Epithelial cell of proximal tubule (primary cell): ENCODE measurements at regions not wholly inside any gene's neighbourhood (a gene's known extent, or its start where the extent isn't known, plus 50 kb on each side); places are given as distances from the start of the nearest gene placed in this dataset.

ENCODE experiments used
- DNase-seq: peaks from one replicate; pipeline ENCODE4 v3.0.0-alpha.2; 2011; ENCODE audit warnings: low read depth
- H3K4me3 ChIP-seq: 2 replicates; pipeline ENCODE4 v1.5.1; 2011; ENCODE audit warnings: low read depth, mild to moderate bottlenecking, low read length
- TF ChIP-seq, protein P1 (sequence below): conservative IDR thresholded peaks from 2 replicates; pipeline ENCODE4 v1.5.1; 2012; ENCODE audit warnings: low read depth, mild to moderate bottlenecking, low read length

DNA sequence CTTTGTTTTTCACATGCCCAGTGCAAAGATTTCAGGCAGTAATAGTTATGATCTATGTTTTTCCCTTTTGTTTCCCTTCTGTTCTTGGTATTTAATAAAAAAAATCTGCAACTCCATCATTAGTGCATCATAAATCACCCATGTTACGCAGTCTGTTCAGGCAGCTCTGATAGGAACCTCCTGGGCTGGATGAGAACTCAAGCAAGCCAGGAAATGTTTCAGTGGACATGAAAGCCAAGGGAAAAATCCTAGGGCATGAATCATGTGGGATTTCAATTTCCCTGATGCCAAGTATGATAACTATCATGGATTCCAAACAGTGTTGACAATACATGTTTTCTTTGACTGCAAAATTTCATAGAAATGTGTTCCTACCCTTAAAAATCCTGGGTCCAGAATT lies 119.7 kb upstream of the TARS1 start:
- TF ChIP-seq, protein P1, sequence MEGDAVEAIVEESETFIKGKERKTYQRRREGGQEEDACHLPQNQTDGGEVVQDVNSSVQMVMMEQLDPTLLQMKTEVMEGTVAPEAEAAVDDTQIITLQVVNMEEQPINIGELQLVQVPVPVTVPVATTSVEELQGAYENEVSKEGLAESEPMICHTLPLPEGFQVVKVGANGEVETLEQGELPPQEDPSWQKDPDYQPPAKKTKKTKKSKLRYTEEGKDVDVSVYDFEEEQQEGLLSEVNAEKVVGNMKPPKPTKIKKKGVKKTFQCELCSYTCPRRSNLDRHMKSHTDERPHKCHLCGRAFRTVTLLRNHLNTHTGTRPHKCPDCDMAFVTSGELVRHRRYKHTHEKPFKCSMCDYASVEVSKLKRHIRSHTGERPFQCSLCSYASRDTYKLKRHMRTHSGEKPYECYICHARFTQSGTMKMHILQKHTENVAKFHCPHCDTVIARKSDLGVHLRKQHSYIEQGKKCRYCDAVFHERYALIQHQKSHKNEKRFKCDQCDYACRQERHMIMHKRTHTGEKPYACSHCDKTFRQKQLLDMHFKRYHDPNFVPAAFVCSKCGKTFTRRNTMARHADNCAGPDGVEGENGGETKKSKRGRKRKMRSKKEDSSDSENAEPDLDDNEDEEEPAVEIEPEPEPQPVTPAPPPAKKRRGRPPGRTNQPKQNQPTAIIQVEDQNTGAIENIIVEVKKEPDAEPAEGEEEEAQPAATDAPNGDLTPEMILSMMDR: no peak
- no peak for DNase-seq
- no peak overlapping the region for H3K4me3 ChIP-seq

DNA sequence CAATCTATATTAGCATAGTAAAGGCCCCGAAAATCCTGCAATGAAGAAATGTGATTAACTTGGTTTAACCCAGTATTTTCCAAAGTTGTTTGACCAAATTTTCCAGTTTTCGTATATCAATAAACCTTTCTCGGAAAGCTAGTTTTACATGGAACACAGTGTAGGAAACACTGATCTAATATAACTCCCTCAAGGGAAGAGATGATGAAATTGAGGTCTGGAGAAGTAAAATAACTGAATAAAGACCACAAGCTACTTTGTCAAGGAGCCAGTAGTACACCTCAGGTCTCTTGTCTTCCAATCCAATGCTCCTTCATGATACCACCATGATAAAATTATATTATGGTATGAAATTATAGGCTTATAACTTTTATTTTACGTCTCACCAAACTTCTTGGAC lies 118.1 kb upstream of the TARS1 start:
- H3K4me3 ChIP-seq: no peak overlapping the region
- no peak for DNase-seq
- TF ChIP-seq, protein P1: no peak

DNA sequence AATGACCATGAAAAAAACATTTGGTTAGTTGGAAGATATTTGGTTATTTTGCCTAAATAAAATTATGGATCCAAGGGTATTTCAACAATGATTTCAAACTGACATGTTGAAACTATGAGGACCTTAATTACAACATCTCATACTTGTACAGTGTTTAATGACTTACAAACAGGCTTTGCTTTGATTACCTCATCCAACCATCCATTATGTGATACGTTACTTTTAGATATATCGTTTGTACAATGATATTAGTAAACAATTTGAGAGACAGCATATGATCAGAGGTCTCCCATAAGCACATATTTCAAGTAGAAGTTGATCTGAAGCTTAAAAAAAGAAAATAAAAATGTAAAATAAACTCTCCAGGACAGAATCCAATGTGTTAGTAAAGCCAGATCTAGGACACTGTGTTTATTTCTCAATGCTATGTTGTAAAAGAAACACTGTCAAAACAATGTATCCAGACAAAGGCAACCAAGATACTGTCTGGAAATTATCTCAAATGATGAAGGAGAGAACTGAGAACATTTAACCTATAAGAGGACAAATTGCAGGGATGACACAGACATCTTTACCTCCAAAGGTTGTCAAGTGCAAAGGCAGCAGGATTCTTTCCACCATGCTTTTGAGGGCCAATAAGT lies 116.0 kb upstream of the TARS1 start:
- no peak for DNase-seq
- H3K4me3 ChIP-seq: no peak overlapping the region
- TF ChIP-seq, protein P1: no peak

DNA sequence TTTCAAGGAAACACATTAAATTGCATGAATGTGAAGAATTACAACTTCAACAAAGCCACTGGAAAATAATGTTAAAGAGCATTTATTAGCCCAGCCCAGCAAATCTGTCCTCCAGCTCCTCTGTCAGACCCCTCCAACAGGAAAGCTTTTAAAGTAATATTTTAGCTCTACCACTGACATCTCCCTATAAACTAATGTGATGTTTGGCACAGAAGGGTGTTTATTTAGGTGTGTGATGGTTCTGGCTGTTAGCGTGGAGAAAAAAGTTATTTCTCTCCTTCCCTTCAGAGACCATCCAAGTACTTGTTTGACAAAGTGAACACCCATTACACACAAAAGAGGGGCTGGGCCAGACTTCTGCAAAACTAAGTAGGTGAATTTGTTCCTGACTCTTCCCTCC lies 111.9 kb upstream of the TARS1 start:
- TF ChIP-seq, protein P1: no peak
- DNase-seq: no peak
- H3K4me3 ChIP-seq: no peak overlapping the region

DNA sequence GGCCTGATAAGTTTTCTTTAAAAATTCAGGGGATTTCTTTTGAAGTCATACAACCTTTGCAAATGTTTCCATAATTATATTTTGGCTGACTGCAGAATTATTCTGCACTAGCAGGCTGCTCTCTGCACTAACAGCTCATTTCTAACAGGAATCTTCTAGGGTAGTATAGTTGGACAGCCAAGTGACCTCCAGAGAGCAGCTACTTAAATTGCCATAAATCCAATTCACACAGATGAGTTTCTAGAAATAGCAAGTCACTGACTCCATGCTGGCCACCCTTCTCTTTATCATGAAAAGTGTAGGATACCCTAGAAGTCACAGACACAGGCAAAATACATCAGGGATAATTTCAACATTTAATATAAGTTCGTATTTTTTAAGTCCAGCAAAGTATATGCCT lies 110.9 kb upstream of the TARS1 start:
- TF ChIP-seq, protein P1: no peak
- no peak for DNase-seq
- no peak overlapping the region for H3K4me3 ChIP-seq

DNA sequence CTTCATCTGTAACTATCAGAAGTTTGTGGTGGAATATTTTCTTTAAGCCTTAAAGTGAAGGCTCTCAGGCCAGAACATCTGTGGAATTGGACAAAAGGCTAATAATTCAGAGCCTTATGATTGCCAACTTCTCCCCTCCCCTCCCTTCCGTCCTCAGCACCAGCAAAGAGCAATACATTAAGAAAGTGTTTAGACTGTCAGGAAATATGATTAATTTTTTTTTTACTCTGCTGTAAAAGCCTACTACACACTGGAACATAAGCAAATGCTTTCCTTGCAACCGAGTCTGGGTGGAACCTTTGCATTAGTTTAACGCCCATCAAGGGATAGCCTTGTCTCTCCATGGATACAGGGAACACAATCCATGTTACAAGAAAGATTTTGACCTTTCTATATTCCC lies 110.3 kb upstream of the TARS1 start:
- TF ChIP-seq, protein P1: no peak
- H3K4me3 ChIP-seq: no peak overlapping the region
- DNase-seq: no peak

DNA sequence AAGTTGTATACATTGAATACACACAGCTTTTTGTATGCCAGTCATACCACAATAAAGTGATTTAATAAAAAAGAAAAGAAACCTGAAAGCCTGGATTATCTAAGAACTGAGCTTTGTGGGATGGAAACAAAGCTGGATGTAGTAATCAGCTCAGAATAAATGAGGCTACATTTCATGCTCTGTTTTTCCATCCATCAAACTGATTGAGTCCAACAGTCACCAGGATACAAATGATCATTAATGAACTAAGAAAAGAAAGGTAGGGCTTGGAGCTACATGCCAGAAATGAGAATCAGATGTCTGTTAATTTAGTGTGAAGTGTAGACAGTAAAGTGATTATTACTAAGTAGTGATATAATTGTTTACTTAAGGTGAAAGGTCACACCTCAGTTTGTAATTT lies 109.8 kb upstream of the TARS1 start:
- no peak overlapping the region for H3K4me3 ChIP-seq
- TF ChIP-seq, protein P1: no peak
- no peak for DNase-seq
